SK-N-MC (cell line): ENCODE measurements at regions not wholly inside any gene's neighbourhood (a gene's known extent, or its start where the extent isn't known, plus 50 kb on each side); places are given as distances from the start of the nearest gene placed in this dataset.

Experiments
- EZH2 ChIP-seq: fragments of 200-600 bp; sonication (generic); IDR thresholded peaks from one replicate; pipeline ENCODE4 v1.6.1; 2017; ENCODE audit warnings: antibody characterized with exemption
- POLR2AphosphoS5 ChIP-seq: IDR thresholded peaks from 2 replicates; pipeline ENCODE4 v1.6.1; 2012; ENCODE audit warnings: mild to moderate bottlenecking, low read depth, low read length, borderline replicate concordance

DNA sequence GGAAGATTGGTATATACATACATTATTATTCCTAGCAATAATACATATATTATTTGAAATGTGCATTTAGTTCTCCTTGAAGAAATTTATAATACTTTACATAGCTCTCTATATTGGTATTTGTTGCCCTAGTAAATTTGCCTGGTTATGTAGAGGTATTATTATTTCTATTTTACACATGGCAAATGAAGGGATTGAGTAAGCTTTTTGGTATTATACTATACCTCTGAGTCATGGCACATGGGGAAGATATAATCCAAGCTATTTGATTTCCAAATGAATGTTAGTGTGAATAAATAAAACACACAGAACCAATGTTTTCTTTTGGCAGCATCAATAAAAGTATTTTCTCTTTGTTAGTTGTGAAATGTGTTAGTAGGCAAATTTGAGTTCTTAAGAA is 409.6 kb upstream of the SLC35B3 start:
- TF ChIP-seq POLR2AphosphoS5 = no peak
- no peak for TF ChIP-seq EZH2
